ENCODE measurements at regions not wholly inside any gene's neighbourhood (a gene's known extent, or its start where the extent isn't known, plus 50 kb on each side); places are given as distances from the start of the nearest gene placed in this dataset.

GRCh38 chr21:16071092-16071491, 341.3 kb downstream of the USP25 start:
- DNase-seq (ENCODE audit: low spot score) = no peak
- no peak for TF ChIP-seq CTCF (IDR thresholded peaks at IDR 0.05; ENCODE audit: extremely low read depth, missing control alignments)

- no peak for DNase-seq (ENCODE audit: low spot score)
- TF ChIP-seq CTCF (IDR thresholded peaks at IDR 0.05; ENCODE audit: extremely low read depth, missing control alignments) = no peak
These were observed 342.0 kb downstream of the USP25 start for GRCh38 chr21:16071761-16072160.

GRCh38 chr21:16072221-16072620, 342.4 kb downstream of the USP25 start:
- TF ChIP-seq CTCF (IDR thresholded peaks at IDR 0.05; ENCODE audit: extremely low read depth, missing control alignments) = no peak
- DNase-seq (ENCODE audit: low spot score) = no peak

- DNase-seq (ENCODE audit: low spot score) = no peak
- no peak for TF ChIP-seq CTCF (IDR thresholded peaks at IDR 0.05; ENCODE audit: extremely low read depth, missing control alignments)
These were observed 343.0 kb downstream of the USP25 start for GRCh38 chr21:16072737-16073136.

- TF ChIP-seq CTCF (IDR thresholded peaks at IDR 0.05; ENCODE audit: extremely low read depth, missing control alignments) = no peak
- no peak for DNase-seq (ENCODE audit: low spot score)
These were observed 343.8 kb downstream of the USP25 start for GRCh38 chr21:16073586-16073985.

GRCh38 chr21:16074950-16075489, 345.2 kb downstream of the USP25 start:
- no peak for TF ChIP-seq CTCF (IDR thresholded peaks at IDR 0.05; ENCODE audit: extremely low read depth, missing control alignments)
- no peak for DNase-seq (ENCODE audit: low spot score)

- no peak for DNase-seq (ENCODE audit: low spot score)
- TF ChIP-seq CTCF (IDR thresholded peaks at IDR 0.05; ENCODE audit: extremely low read depth, missing control alignments) = no peak
These were observed 346.0 kb downstream of the USP25 start for GRCh38 chr21:16075649-16076282.

Measured in GM20000 (cell line).